H1 (cell line): ENCODE measurements at regions not wholly inside any gene's neighbourhood (a gene's known extent, or its start where the extent isn't known, plus 50 kb on each side); places are given as distances from the start of the nearest gene placed in this dataset.

Source experiments
- CTCF ChIA-PET: fragments of 300-600 bp; sonication (Branson Sonifier 250); formaldehyde crosslinking; loops from one replicate; lab custom pipeline; 2021; ENCODE audit not compliant: partially characterized antibody; lab: Charles Lee
- POLR2A ChIA-PET: fragments of 300-600 bp; sonication (Branson Sonifier 250); formaldehyde crosslinking; loops from one replicate; lab custom pipeline; 2021; ENCODE audit warnings: inconsistent platforms; ENCODE audit not compliant: partially characterized antibody; lab: Charles Lee
- DNase-seq, 2 experiments: peaks; one replicate each; pipeline versions ENCODE4 v3.0.0 to v3.0.0-alpha.2; 2010 to 2022; ENCODE audit warnings: low spot score in 2 of 2, low read depth in 1 of 2, mixed read lengths in 1 of 2
- FAIRE-seq: peaks from 2 replicates; lab custom pipeline; 2011; peaks lifted over from hg19 to GRCh38; lab: Jason Lieb, UNC
- H2AFZ ChIP-seq: 2 replicates; pipeline ENCODE4 v1.8.1; 2012; ENCODE audit warnings: low read length, inconsistent platforms
- H2AK5ac ChIP-seq: 2 replicates; pipeline ENCODE4 v1.6.1; 2013; ENCODE audit warnings: low read depth, low read length
- H2BK120ac ChIP-seq: replicated peaks from 2 replicates; pipeline ENCODE3; 2013; ENCODE audit warnings: low read depth, low read length, inconsistent platforms
- H2BK12ac ChIP-seq: 2 replicates; pipeline ENCODE4 v1.6.1; 2013; ENCODE audit warnings: low read depth, low read length
- H2BK15ac ChIP-seq: 2 replicates; pipeline ENCODE4 v1.6.1; 2013; ENCODE audit warnings: low read length
- H2BK20ac ChIP-seq: 2 replicates; pipeline ENCODE4 v1.6.1; 2013; ENCODE audit warnings: low read length
- H2BK5ac ChIP-seq: 2 replicates; pipeline ENCODE4 v1.6.1; 2013; ENCODE audit warnings: low read depth, low read length
- H3K14ac ChIP-seq: 2 replicates; pipeline ENCODE4 v1.6.1; 2013; ENCODE audit warnings: inconsistent platforms; ENCODE audit not compliant: insufficient read length
- H3K18ac ChIP-seq: 2 replicates; pipeline ENCODE4 v1.6.1; 2013; ENCODE audit warnings: low read length; ENCODE audit errors: extremely low read depth
- H3K23ac ChIP-seq: 2 replicates; pipeline ENCODE4 v1.6.1; 2013; ENCODE audit warnings: inconsistent platforms; ENCODE audit not compliant: insufficient read length
- H3K23me2 ChIP-seq: 2 replicates; pipeline ENCODE4 v1.6.1; 2013; ENCODE audit warnings: low read depth, low read length
- H3K27ac ChIP-seq: 2 replicates; pipeline ENCODE4 v1.6.1; 2011; ENCODE audit warnings: low read depth, low read length, inconsistent platforms
- H3K27me3 ChIP-seq, 4 experiments: replicated peaks in 1 of 4; 1 replicate in 1 of 4; 2 replicates in 3 of 4; pipeline versions ENCODE4 v1.6.1 to v1.8.1; 2011 to 2013; ENCODE audit warnings: low read length in 3 of 4, mild to moderate bottlenecking in 3 of 4, inconsistent platforms in 2 of 4, mixed read lengths in 2 of 4, moderate library complexity in 1 of 4; ENCODE audit not compliant: control insufficient read depth in 3 of 4, insufficient read depth in 3 of 4; ENCODE audit errors: extremely low read depth in 1 of 4
- H3K36me3 ChIP-seq, 4 experiments: 2 replicates each; pipeline versions ENCODE4 v1.6.1 to v1.8.1; 2011 to 2013; ENCODE audit warnings: mild to moderate bottlenecking in 4 of 4, low read length in 3 of 4, moderate library complexity in 2 of 4, control low read depth in 1 of 4, inconsistent platforms in 1 of 4; ENCODE audit not compliant: insufficient read depth in 4 of 4, control insufficient read depth in 2 of 4
- H3K4ac ChIP-seq: replicated peaks from 2 replicates; pipeline ENCODE3; 2013; ENCODE audit warnings: low read length, low read depth, mixed read lengths, inconsistent platforms; ENCODE audit not compliant: insufficient read length
- H3K4me1 ChIP-seq, 4 experiments: replicated peaks in 1 of 4; 1 replicate in 1 of 4; 2 replicates in 3 of 4; pipeline versions ENCODE4 v1.6.1 to v1.8.1; 2011 to 2013; ENCODE audit warnings: low read length in 3 of 4, inconsistent platforms in 2 of 4, mixed read lengths in 1 of 4; ENCODE audit not compliant: insufficient read depth in 4 of 4, control insufficient read depth in 3 of 4
- H3K4me2 ChIP-seq, 2 experiments: 2 replicates each; pipeline versions ENCODE4 v1.6.1 to v1.8.1; 2011 to 2013; ENCODE audit warnings: low read depth in 2 of 2, low read length in 2 of 2, control low read depth in 1 of 2, inconsistent platforms in 1 of 2, mild to moderate bottlenecking in 1 of 2; ENCODE audit not compliant: insufficient read depth in 1 of 2
- H3K4me3 ChIP-seq, 4 experiments: fragments of 200-600, 300-600 bp in 1 of 4; sonication (generic), shearing (Covaris generic), sonication (Bioruptor Twin) in 1 of 4; 2 replicates each; pipeline versions ENCODE4 v1.5.1 to v1.8.1; 2011 to 2016; ENCODE audit warnings: low read length in 4 of 4, low read depth in 3 of 4, control low read depth in 2 of 4, inconsistent platforms in 2 of 4, mild to moderate bottlenecking in 2 of 4, mixed read lengths in 1 of 4, moderate library complexity in 1 of 4; ENCODE audit not compliant: insufficient read depth in 2 of 4; ENCODE audit errors: extremely low read depth in 1 of 4
- H3K56ac ChIP-seq: replicated peaks from 2 replicates; pipeline ENCODE3; 2013; ENCODE audit warnings: low read depth, mild to moderate bottlenecking, mixed read lengths, low read length, inconsistent platforms; ENCODE audit not compliant: insufficient read length
- H3K79me1 ChIP-seq: 2 replicates; pipeline ENCODE4 v1.6.1; 2013; ENCODE audit warnings: low read depth, low read length, control low read depth
- H3K79me2 ChIP-seq, 2 experiments: 2 replicates each; pipeline versions ENCODE4 v1.6.1 to v1.8.1; 2012 to 2013; ENCODE audit warnings: low read length in 2 of 2, mild to moderate bottlenecking in 2 of 2, inconsistent platforms in 1 of 2; ENCODE audit not compliant: insufficient read depth in 2 of 2, control insufficient read depth in 1 of 2
- H3K9ac ChIP-seq, 4 experiments: replicated peaks in 1 of 4; 1 replicate in 1 of 4; 2 replicates in 3 of 4; pipeline versions ENCODE4 v1.6.1 to v1.8.1; 2011 to 2013; ENCODE audit warnings: low read depth in 3 of 4, low read length in 3 of 4, control low read depth in 2 of 4, mild to moderate bottlenecking in 2 of 4, moderate library complexity in 2 of 4, inconsistent platforms in 1 of 4; ENCODE audit errors: extremely low read depth in 1 of 4
- H3K9me3 ChIP-seq, 2 experiments: 2 replicates each; pipeline versions ENCODE4 v1.6.1 to v1.8.1; 2012 to 2013; ENCODE audit warnings: mild to moderate bottlenecking in 2 of 2, moderate library complexity in 2 of 2, control low read depth in 1 of 2, inconsistent platforms in 1 of 2, low read depth in 1 of 2, low read length in 1 of 2, mixed read lengths in 1 of 2; ENCODE audit not compliant: insufficient read depth in 2 of 2
- H4K20me1 ChIP-seq, 2 experiments: replicated peaks in 1 of 2; 2 replicates each; pipeline versions ENCODE3 to v1.8.1; 2011 to 2013; ENCODE audit warnings: inconsistent platforms in 2 of 2, low read length in 2 of 2, mild to moderate bottlenecking in 1 of 2; ENCODE audit not compliant: insufficient read depth in 2 of 2, control insufficient read depth in 1 of 2
- H4K5ac ChIP-seq: 2 replicates; pipeline ENCODE4 v1.6.1; 2013; ENCODE audit warnings: low read length, low read depth, mixed read lengths, inconsistent platforms; ENCODE audit not compliant: insufficient read length
- H4K8ac ChIP-seq: 2 replicates; pipeline ENCODE4 v1.8.0; 2013; ENCODE audit warnings: mild to moderate bottlenecking, moderate library complexity, low read length, inconsistent platforms; ENCODE audit not compliant: insufficient read depth; ENCODE audit errors: extremely low read depth
- H4K91ac ChIP-seq: replicated peaks from 2 replicates; pipeline ENCODE3; 2013; ENCODE audit warnings: low read length, mixed read lengths, inconsistent platforms; ENCODE audit not compliant: insufficient read length
- POLR2A ChIP-seq, 2 experiments: IDR thresholded peaks; 1 replicate in 1 of 2; 2 replicates in 1 of 2; pipeline ENCODE4 v1.6.1; 2011; ENCODE audit warnings: low read depth in 2 of 2, low read length in 2 of 2, mild to moderate bottlenecking in 2 of 2; ENCODE audit errors: control extremely low read depth in 1 of 2
- WGBS, 2 experiments: shearing (Covaris generic) in 1 of 2; methylation state at CpG; one replicate each; pipeline versions ENCODE4 v1.1.6 to v1.1.7; 2013 to 2015; ENCODE audit warnings: low lambda C conversion rate in 2 of 2, mixed read lengths in 2 of 2, inconsistent platforms in 1 of 2, low coverage in 1 of 2, missing lambda C conversion rate in 1 of 2; ENCODE audit not compliant: insufficient replicate concordance in 2 of 2, insufficient coverage in 1 of 2, insufficient read length in 1 of 2; ENCODE audit errors: extremely low coverage in 1 of 2, missing lambda C conversion rate in 1 of 2; 5-methylcytosine and 5-hydroxymethylcytosine counted together

GRCh38 chr21:27329255-27329851 lies 362.5 kb upstream of the ADAMTS5 start:
- Histone ChIP-seq H3K27me3 (no peaks in the 10 kb centered on the region), H3K14ac (no peak overlapping the region), H3K4me1 (no peaks in the 10 kb centered on the region), H3K9me3 (no peaks in the 10 kb centered on the region), H4K91ac (no peak overlapping the region), H2AK5ac (no peak overlapping the region), H2BK12ac (no peak overlapping the region), H4K5ac (no peak overlapping the region), H3K4ac (no peak overlapping the region), H2BK120ac (no peak overlapping the region), H3K23ac (no peak overlapping the region), H4K8ac (no peak overlapping the region), H3K23me2 (no peaks in the 10 kb centered on the region), H3K9ac (no peak overlapping the region), H2AFZ (no peak overlapping the region), H3K4me3 (no peak overlapping the region), H3K18ac (no peak overlapping the region), H3K27ac (no peak overlapping the region), H2BK15ac (no peak overlapping the region), H3K56ac (no peak overlapping the region), H2BK5ac (no peak overlapping the region), H3K36me3 (no peaks in the 10 kb centered on the region), H4K20me1 (no peaks in the 10 kb centered on the region), H3K79me1 (no peaks in the 10 kb centered on the region), H3K79me2 (no peaks in the 10 kb centered on the region), H2BK20ac (no peak overlapping the region), H3K4me2 (no peak overlapping the region)
- ChIA-PET CTCF (interaction anchor here (0.6 to 0.7 kb wide), 2 partner anchors 14 to 547 kb away, joined by 3 read pairs; no protein-coding TSS in a partner anchor), POLR2A (no interaction called here)
- WGBS, 2 experiments, result 93% methylated on average over 6 of the region's 6 CpGs; no CpG with 5 or more reads in 1 of the 2 experiments
- DNase-seq, result no peak
- FAIRE-seq, result no peak
- TF ChIP-seq POLR2A (IDR thresholded peaks at IDR 0.05; ENCODE audit: control extremely low read depth in 1 of 2, low read depth in 2 of 2, low read length in 2 of 2), result no peak
